ENCODE measurements at regions not wholly inside any gene's neighbourhood (a gene's known extent, or its start where the extent isn't known, plus 50 kb on each side); places are given as distances from the start of the nearest gene placed in this dataset.
A peak's percentile ranks its signal among the peaks of the same experiment; 100 is the strongest.
"Not testable (repeated sequence)": the region's sequence is repeated elsewhere in the genome, so short reads cannot be mapped to it uniquely, and the experiment has no call there.

DNA sequence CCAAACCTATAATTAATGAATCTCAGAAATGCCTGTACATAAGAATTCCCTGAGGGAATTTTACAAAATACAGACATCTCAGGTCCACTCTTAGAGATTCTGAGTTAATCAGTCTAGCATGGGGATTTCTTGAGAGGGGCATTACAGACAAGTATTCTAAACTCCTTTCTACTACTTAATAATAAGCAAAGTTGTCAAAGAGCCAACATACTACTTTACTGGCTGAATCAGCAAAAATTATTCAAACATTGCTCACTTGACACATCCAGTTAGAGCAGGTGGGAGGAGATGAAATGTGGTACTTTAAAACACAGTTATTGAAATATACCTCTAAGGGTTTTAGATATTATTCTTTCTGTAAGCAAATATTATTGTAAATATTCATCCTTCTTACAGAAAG is 1164.7 kb downstream of the CDY2B start:
- no peak for DNase-seq

DNA sequence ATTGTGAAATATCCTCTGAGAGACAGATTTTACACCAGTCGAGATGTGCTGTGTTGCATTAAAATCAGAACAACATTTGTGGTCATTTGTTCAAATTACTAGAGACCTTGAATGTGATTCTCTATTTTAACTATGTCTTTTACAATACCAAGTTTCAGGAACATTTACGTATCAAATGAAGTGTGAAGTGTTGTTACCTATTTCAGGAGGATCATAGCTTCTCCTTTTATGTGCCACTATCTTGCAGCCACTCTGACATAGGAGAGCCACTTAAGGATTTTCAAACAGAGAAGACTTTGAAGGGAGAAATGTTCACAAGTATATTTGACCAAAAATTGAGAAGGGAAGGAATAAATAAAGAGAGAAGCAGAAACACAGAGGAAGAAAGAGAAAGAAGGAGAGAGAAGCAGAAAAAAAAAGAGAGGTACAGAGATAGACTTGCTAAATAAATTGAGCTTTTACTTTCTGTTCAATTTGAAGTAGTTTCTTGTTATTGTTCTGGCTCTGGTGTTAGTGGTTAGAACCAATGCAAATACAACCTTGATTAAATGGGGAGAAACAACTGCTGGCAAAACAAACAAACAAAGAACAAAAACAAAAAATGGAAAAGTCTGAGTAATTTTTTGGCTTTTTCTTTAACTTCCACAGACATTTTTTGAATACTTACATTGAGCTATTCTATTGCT is 1206.8 kb downstream of the CDY2B start:
- no peak for DNase-seq

DNA sequence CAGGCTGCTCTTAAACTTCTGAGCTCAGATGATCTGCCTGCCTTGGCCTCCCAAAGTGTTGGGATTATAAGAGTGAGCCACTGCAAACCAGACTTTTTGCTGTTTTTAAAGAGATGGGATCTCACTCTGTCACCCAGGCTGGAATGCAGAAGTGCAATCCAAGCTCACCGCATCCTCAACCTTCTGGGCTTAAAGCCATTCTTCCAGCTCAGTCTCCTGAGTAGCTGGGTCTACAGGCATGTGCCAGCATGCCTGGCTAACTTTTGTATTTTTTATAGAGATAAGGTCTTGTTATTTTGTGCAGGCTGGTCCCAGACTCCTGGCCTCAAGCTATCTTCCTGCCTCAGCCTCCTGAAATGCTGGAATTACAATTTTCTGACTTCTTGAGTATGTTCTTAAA is 1211.6 kb downstream of the CDY2B start:
- DNase-seq, result no peak

- DNase-seq, result no peak
These were observed 1217.3 kb downstream of the CDY2B start for GRCh38 chrY:16662741-16663140.

DNA sequence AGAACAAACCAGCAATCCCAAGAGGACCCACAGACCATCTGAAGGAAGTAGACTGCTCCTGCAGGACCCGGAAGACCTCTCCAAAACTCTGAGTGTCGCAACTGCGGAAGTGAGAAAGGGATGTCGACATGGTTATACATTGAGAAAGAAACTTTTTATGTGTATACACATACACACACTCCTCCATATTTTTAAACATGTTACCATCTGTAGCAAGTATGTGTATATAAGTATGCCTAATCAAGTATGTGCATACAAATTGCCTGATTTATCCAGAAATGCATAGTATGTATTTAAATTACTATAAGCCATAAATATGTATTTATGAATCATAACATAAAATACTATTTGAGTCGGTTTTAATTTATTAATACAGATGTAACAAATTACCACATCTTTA is 1220.7 kb downstream of the CDY2B start:
- DNase-seq, result no peak

DNA sequence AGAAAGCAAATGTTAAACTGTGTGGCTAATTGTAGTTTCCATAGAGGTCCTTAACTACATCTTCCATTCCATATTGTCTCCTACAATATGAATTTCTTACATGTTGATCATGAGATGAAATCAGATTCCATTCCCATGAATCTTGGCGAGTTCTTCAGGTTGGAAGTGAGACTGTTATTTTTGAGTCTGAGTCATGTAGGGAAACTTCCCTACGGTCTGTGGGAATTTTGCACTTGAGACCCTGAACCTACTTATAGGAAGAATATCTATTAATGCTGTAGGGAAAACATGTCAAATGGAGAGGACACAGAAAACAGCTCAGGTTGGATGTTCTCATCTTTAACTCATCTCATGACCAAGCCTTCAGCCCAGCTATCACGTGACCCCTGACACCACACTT is 1226.0 kb downstream of the CDY2B start:
- DNase-seq, result no peak

- no peak for DNase-seq
These were observed 1234.0 kb downstream of the CDY2B start for GRCh38 chrY:16645991-16646390.

DNA sequence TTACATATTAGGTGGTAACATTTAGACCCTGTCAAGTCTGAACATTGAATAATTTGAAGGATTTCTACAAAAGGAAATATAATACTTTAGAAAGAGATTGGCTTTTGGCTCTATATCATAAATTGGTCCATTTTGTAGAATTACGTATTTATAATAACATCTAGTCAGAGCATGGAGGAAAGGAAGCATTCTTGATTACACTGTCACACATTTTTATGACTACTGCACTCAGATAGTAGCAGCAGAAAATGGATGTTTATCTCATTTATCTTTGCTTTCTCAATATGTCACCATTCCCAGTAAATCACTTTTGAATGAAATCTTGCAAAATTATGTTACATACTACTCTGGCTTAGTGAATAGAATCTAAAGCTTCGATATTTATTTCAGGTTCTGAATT is 1234.6 kb downstream of the CDY2B start:
- DNase-seq, result no peak

DNA sequence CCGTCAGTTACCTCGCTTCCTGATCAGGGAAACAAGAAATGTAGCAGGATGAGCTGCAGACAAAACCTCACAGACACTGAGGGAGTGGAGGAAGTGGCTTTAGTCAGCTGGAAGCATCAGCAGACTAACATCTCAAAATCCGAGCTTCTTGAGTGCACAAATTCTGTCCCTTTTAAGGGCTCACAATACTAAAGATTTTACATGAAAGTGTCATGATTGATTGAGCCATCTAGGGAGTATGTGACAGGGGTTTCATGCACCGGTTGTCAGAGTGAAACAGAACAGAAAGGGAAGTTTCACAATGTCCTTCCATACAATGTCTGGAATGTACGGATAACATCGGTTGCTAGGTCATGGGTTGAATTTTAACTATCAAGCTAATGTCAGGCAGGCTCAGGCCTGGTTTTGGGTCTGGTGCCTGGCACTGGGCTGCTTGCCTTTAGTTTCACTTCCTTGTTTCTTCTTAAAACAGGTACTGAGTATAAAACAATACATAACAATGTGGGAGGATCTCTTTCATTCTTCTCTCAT is 1235.7 kb downstream of the CDY2B start:
- DNase-seq, result no peak

DNA sequence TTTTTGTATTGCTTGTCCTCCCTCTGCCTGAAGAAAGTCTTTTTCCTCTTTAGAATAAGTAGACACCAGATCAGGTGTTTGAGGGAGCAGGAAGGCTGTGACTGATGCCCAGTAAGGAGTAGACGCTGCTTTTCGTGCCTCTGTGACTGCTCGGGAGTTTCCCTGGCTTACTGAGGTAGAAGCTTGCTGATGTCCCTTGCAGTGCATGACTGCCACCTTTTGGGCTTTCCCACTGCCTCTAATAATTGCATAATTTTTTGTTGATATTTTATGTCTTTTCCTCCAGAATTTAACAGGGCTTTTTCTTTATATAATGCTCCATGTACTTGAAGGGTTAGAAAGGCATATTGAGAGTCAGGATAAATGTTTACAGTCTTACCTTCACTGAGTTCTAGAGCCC is 1240.2 kb downstream of the CDY2B start:
- no peak for DNase-seq

DNA sequence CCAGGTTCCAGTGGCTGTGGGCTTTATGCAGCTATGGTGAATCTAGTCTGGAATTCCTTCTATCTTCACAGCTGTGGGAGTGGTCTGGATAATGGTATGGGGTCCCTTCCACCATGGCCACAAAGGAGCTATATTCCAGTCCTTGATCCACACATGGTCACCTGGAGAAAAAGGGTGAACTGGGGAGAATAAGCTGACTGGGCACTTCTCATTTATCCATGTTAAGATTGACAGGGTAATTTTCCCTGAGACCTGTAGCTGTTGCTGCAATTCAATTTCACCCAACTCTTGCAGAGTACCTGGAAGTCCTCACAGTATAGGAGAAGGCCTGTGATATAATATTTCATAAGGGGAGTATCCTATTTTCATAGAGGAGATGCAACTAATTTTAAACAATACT is 1241.3 kb downstream of the CDY2B start:
- not testable (repeated sequence) for DNase-seq

DNA sequence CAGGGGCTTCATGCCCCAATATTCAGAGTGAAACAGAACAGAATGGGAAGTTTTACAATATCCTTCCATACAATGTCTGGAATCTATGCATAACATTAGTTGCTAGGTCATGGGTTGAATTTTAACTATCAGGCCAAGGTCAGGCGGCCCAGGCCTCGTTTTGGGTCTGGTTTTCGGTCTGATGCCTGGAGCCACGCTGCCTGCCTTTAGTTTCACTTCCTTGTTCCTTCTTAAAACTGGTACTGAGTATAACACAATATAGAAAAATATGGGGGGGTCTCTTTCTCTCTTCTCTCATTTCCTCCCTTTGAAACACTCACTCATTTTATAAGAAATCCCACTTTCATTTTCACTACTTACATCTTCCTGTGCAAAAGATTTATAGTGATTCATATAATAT is 1243.8 kb downstream of the CDY2B start:
- no peak for DNase-seq

GRCh38 chrY:16629146-16629545 is 1250.9 kb downstream of the CDY2B start:
- no peak for DNase-seq

GRCh38 chrY:16627122-16627521 is 1252.9 kb downstream of the CDY2B start:
- DNase-seq, result no peak

GRCh38 chrY:16616201-16616975 is 1263.6 kb downstream of the CDY2B start:
- DNase-seq, result no peak

DNA sequence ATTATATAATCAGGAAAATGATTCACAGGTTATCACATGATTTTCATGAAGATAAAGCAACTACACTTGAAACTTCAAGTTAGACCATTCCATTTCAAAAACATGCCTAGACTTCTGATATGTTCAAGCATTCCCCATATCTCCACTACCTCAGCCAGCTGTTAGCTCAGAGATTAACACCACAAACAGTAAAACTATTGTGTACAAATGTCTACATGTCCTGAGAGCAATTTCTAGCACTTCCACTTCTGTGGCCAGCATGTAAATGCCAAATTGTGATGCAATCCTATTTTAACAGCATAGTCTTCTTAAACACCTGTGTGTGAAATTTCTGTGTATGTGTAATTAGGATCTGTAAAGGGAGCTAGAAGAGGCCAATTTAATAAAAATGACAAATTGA is 1271.3 kb downstream of the CDY2B start:
- no peak for DNase-seq

GRCh38 chrY:16602146-16602545 is 1277.9 kb downstream of the CDY2B start:
- no peak for DNase-seq

GRCh38 chrY:16601626-16602025 is 1278.4 kb downstream of the CDY2B start:
- no peak for DNase-seq

DNA sequence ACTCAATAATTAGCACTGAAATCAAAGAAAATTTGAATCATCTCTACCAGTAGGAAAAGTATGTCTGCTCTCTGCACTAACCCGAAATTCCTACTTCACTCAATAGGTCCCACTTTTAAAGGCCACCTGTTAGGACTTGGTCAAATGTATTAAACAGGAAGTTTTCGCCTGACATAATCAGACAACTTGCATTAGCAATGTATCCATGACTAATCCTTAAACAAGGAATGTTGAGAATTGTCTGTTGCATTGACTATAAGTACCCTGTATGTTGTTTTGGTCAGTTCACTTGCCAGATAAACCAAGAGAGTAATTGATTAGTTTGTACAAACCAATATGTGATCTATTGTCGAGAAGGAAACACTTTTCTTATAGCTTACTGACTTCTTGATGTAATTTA is 1308.0 kb downstream of the CDY2B start:
- DNase-seq, result no peak

GRCh38 chrY:16562491-16562890 is 1317.5 kb downstream of the CDY2B start:
- DNase-seq, result peak; percentile 3

DNA sequence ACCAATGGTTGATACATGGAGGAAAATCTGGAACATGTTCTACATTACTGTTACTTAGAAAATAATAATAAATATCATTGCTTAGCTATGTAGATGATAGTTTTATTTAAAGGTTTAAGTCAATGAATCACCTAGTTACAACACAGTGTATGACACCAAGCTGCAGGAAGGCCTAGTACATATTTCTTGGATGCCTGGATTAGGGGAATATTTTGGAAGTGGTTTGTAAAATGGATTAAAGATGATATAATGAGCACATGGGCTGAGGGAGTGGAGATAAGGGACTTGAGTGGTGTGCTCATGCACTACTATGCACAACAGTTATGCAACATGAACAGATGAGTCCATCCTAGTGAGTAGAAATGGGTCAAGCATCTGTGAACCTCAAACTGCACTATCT is 1358.0 kb downstream of the CDY2B start:
- DNase-seq, result no peak

DNA sequence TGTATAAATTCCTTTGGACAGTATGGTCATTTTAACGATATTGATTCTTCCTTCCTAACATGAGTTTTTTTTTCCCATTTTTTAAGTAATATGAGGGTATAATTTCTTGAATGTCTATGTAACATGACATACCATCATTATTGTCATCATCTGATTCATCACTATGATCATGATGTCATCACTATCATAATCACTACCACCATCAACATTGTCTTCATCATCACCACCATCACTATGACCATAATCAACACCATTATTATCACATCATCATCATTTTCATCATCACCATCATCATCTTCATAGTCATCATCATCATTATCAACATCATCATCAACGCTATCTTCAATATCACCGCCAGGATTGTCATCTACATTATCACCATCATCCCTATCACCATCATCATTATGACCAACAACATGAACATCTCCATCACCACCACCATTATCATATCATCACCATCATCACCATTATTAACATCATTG is 1377.2 kb downstream of the CDY2B start:
- no peak for DNase-seq

DNA sequence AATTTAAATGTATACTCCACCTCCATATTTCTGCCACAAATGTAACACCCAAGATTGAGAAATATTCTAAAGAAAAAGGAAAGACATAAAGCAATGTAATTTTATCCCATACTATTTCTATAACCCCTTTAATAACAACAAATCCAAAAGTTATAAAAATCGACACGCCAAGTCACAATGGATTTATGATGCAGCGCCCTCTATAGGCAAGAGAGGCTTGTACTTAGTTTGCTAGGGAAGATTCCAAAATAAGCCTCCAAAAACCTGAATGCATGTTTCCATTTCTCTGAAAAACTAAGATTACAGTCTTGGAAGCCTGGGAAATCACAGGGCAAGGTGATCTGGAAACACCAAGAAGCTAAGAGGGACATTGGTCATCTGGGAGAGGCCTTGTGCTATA is 1389.3 kb downstream of the CDY2B start:
- no peak for DNase-seq

- DNase-seq, result no peak
These were observed 1393.3 kb downstream of the CDY2B start for GRCh38 chrY:16486696-16487215.
